ENCODE measurements at regions not wholly inside any gene's neighbourhood (a gene's known extent, or its start where the extent isn't known, plus 50 kb on each side); places are given as distances from the start of the nearest gene placed in this dataset.
"Not testable (repeated sequence)": the region's sequence is repeated elsewhere in the genome, so short reads cannot be mapped to it uniquely, and the experiment has no call there.

GRCh38 chr2:156779416-156780120 is 343.4 kb downstream of the GPD2 start:
- DNase-seq: no peak

DNA sequence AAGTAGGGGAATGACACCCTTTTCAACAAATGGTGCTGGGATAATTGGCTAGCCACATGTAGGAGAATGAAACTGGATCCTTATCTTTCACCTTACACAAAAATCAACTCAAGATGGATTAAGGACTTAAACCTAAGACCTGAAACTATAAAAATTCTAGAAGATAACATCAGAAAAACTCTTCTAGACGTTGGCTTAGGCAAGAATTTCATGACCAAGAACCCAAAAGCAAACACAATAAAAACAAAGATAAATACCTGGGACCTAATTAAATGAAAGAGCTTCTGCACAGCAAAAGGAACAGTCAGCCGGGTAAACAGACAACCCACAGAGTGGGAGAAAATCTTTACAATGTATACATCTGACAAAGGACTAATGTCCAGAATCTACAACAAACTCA is 345.5 kb downstream of the GPD2 start:
- not testable (repeated sequence) for DNase-seq

DNA sequence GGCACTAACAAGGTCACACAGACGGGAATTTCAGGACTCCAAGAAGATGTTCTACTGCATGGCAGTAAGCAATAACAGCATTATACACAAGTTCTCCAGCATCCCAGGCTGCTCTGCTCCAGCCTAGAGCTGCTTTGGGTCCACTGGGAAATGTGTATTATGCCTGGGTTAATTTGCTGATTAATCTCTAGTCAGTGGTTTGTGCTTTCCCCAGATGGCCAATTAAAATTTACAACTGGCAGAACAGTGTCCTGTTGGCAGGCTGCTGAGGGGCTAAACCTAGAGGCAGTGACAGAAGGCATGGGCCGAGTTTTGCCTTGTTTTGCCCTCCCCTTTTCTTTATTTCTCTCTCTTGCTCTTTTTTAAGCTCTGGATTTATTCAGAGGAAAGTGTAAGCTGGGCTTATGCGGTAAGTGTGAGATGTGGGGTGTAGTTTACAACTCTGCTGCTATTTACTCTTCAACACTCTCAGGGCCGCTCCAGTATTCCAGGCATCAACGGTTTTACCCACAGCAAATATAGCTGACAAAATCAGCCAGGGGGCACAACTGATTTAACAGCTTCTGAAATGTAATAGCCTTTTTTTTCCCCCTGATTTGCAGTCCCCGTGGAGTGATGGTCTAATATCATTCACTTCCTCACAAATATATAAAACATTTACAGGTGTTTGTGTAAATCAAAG is 348.0 kb downstream of the GPD2 start:
- no peak for DNase-seq

DNA sequence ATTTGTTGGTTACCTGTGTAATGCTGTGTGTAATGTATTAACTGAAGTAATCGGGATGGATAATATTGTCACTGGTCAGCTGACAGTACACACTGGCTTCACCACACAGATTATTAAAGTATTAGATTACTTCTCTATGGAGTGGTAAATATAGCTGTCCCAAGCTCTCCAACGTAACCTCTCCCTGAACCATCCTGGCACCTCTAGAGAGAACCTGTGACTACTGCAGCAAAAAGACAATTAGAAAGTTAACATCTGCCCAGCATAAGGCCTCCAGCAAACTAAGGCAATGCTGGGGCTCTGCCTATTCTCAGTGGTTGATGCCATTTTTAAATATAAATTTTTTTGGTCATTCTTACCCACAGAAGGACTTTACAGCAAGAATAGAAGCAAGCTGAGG is 351.3 kb downstream of the GPD2 start:
- DNase-seq: no peak

- DNase-seq: no peak
Observed at GRCh38 chr2:156790343-156791037, 354.3 kb downstream of the GPD2 start.

- no peak for DNase-seq
Observed at GRCh38 chr2:156792242-156792840, 356.2 kb downstream of the GPD2 start.

DNA sequence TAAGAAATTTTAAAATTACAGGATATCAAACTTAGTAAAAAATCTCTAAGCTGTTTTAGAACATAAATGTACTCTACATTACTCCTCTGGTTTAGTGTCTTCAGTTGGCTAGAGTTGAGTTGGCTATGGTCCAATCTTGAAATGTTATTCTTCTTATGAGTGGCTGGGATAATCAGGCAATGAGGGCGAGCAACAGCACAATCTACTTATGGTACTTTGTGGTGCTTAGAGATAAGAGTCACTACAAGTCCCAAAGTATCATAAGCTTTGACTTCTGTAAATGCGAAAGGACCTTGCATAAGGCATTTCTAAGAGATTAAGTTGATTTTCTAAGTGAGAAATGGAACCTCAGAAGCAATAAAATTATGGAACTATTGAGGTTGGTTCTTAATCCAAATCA is 361.7 kb downstream of the GPD2 start:
- DNase-seq: no peak

GRCh38 chr2:156800065-156800653 is 364.0 kb downstream of the GPD2 start:
- no peak for DNase-seq

- DNase-seq: no peak
Observed at GRCh38 chr2:156800781-156801361, 364.7 kb downstream of the GPD2 start.

DNA sequence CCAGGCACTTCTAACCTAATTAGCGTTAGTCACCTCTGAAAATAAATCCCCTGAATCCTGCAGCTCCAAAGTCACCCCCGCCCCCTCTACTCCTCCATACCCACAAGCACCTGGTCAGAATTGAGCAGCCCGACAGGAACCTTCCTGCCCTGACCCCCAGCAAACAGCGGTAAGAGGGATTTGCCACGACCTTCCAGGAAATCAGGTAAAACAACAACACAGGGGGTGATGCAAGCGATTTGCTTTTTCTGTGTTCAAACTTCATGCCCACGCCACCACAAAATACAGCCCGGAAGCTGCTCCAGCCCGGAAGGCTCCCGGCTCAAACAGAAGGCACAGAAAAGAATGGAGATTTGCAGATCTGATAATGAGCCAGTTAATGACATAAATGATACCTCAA is 367.1 kb downstream of the GPD2 start:
- DNase-seq: no peak

DNA sequence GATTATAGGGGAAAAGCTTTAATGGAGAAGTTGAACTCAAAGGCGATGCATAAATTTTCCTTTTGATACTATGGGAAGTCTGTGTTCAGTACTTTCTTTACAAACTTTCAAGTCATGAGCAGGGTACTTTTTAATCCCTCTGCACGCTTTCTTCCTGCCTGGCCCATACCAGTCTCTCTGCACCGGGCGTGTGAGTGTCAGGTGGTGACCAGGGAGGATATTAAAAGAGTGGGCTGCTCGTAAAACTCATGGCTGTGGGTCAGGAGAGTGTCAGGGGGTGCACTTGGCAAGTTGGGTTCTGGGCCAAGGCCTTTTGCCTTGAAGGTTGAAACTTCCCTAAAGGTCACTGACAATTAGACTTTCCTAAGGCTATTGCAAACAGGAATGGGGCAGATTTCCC is 367.8 kb downstream of the GPD2 start:
- DNase-seq: no peak

DNA sequence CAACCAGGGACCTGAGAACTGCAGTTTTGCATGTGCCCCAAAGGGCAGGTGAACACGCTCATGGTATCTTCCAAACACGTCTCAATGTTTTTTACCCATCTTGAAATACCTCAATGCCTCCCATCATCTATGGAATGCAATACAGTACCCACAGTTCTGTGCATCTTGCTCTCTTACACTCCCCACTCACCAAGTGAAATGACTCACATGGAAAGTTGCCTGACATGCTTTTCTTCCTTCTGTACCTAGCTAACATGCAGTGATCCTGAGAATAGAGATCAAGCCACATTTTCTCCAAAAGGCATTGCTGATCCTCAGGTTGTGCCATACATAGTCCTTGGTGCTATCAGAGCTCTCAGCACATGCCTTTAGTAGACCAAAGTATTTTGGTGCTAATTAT is 373.9 kb downstream of the GPD2 start:
- DNase-seq: no peak

DNA sequence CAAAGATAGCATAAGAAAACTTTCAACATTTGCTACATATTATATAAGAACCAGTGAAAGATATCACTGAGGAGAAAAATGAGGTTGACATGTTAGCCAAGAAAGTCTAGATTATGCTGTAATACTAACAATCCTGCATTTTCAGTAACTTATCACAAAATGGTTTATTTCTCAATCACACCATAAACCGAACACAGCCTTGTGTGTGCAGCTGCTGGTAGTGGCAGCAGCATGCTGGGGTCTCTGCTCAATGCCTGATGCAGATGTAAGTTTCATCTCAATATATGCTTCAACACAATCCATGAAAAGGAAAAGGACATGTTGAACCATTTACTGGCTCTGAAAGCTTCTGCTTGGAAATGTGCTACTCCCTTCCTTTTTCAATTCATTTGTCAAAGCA is 376.3 kb downstream of the GPD2 start:
- no peak for DNase-seq

- DNase-seq: no peak
Observed at GRCh38 chr2:156817430-156817829, 381.3 kb downstream of the GPD2 start.

DNA sequence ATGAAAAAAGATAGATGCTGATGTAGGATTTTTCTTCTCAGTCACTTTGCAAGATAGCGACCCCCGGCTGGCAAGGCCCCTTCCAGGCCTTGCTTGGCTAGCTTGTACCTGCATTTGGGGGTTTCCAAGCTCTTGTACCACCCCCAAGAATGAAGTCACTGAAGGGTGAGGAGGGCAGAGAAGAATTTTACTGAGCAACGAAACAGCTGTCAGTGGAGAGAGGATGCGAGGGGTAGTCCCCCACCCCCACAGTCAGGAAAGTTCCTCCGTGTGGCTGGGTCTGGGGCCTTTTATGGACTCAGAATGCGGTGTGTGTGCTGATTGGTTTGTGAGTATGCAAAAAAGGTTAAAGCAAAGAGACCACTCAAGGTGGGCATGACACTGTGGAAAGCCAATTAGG is 382.0 kb downstream of the GPD2 start:
- no peak for DNase-seq

DNA sequence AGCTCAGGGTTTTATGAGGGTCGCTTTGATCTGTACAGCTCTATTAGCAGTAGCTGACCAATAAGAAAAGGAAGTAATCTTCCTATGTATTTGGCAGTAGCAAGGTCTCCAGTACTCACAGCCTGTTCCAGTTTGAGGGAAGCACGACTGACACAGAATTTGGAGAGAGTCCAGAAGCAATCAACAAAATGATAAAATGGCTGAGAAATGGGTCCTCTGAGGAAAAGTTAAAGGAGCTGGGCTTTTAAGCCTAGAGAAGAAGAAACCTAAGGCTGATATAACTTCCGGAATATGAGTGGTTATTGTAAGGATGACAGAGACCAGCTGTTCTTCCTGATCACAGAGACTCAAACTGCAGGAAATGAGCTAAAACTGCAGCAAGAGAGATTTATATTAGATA is 382.8 kb downstream of the GPD2 start:
- DNase-seq: no peak

GRCh38 chr2:156826341-156826933 is 390.3 kb downstream of the GPD2 start:
- DNase-seq: no peak

DNA sequence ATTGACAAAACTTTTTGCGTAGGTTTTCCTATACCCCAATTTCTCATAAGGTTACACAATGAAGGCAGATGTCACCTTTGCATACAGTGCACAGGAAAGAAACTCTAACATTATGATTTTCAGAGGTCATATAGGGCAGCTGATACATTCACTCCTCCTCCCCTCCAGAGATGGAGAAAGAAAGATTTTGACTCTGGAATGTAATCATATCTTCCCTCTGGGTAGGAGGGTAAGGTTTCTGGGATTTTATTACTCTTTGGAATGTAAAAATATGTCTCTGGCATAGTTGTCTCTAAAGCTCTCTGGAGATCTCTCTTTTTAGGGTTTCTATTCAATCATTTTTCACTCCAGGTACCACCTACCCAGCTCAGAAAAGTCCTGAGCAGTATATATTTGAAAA is 398.3 kb downstream of the GPD2 start:
- DNase-seq: no peak

DNA sequence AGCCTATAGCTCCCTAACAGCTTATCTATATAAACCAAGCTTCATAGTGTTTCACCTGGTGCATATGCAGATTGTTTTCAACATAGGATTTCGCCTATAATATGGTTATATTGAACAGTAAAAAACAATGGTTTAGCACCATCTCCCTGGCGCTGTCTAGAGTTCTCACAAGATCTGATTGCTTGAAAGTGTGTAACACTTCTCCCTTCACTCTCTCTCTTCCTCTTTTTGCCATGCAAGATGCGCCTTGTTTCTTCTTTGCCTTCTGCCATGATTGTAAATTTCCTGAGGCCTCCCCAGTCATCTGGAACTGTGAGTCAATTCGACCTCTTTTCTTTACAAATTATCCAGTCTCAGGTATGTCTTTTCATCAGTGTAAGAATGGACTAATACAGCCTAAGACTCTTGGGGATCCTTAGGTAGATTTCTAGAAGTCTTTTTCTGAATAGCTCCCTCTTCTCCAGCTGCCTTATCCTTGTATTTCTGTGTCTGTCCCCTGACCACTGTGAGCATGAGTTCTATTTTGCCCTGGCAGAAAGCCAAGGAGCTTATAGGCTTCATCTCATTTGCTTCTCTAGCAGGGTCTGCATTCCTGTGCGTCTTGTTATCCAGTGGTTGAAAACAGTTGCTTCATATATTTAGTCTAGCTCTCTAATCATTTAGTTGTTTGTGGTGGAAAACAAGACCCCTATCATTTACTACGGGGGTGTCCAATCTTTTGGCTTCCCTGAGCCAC is 401.6 kb downstream of the GPD2 start:
- DNase-seq: no peak

DNA sequence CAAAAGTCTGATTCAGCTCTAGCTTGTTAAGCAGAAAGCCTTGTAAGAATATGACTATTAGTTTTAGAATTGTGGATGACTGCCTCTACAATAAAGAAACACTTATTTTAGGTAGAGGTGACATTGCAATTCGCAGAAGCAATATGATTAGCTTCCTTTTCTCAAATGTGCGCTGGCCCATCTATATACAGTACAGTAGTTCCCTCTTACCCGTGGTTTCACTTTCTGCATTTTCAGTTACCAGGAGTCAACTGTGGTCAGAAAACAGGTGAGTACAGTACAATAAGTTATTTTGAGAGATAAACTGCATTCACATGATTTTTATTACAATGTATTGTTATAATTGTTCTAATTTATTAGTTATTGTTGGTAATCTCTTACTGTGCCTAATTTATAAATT is 405.1 kb downstream of the GPD2 start:
- no peak for DNase-seq

DNA sequence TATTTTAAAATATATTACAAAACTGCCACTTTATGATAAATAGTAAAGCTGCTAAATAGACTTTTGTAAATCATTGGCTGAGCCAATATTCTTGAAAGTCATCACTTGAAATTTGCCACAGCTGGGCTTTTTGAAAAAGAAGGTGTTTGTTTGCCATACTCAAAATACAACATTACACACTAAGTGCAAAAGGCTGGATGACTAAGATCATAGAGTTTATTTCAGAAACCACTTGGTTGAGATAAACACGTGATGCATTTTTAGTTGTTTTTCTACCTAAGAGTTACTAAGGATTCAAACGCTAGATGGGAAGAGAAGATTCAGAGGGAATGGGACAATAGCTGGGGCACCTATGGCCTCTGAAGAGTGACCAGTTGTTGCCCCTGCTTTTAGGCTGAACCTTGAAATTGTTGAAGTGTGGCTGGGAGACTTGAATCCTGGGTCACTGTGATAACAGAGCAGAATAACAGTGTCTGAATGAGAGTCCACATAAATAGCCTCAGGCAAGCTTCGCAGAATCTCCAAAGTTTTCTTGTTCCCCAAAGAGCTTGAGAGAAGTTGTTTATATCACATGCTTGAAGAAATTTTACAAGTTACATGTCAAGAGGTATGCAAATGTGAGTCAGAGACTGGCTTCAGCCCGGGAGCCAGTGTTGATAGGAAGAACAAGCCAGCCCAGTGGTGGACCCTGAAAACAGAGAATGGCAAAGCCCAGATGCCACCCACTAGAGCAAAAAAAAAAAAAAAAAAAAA is 409.8 kb downstream of the GPD2 start:
- no peak for DNase-seq
